ENCODE measurements at regions not wholly inside any gene's neighbourhood (a gene's known extent, or its start where the extent isn't known, plus 50 kb on each side); places are given as distances from the start of the nearest gene placed in this dataset.

DNA sequence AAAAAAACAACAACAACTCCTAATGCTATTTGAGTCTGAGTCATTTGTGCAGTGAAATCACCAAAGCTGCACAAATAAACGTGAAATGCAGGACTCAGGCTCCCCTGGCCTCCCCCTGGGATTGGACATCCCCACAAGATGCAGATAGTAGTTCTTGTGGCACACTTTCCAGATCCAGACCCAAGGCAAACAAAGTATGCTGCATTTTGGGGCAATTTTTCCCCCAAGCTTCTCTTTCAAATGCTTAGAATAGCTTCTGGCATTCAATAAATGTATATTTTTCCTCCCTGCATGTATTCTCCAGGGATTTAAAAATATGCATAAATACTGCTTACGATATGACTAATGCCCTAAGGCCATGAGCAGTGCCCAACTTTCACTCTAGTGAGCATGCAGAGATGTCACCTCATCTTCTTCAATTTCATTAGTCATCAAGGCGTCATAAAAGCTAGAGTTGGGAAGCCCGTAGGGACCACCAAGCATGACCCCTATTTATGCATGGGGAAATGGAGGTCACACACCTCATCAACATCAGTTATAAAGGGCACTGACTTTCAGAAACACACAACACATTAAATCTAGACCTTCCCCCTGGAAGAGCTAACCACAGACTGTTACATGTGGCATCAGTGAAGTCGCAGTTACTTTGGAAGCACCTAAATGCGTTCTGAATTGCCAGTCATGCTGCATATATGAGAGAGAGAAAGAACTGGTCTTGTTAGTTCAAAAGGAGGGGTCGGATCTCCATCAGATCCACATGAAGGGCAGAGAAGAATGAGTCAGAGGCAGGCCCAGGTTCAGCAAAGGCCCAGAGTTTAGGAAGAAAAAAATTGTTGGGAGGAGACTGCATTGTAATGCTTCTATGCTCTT lies 374.1 kb downstream of the LPIN1 start:
- Histone ChIP-seq H3K27ac (ENCODE audit: low read depth in 1 of 3, low read length in 2 of 3) (no peak overlapping the region), H3K4me1 (ENCODE audit: control insufficient read depth in 3 of 3, insufficient read depth in 2 of 3, low read depth in 1 of 3, low read length in 2 of 3) (no peaks in the 10 kb centered on the region), H3K9me3 (ENCODE audit: control insufficient read depth in 2 of 2, insufficient read depth in 1 of 2, low read depth in 1 of 2, low read length in 1 of 2) (no peaks in the 10 kb centered on the region), H3K27me3 (ENCODE audit: control insufficient read depth in 3 of 3, insufficient read depth in 3 of 3, low read length in 3 of 3) (no peaks in the 10 kb centered on the region), H3K36me3 (ENCODE audit: control insufficient read depth in 3 of 3, insufficient read depth in 2 of 3, low read depth in 1 of 3, low read length in 3 of 3) (no peaks in the 10 kb centered on the region), H3K4me3 (ENCODE audit: low read depth in 1 of 3, low read length in 3 of 3) (no peak overlapping the region)
- DNase-seq (no peak), FAIRE-seq (no peak)
- WGBS, 3 donors = 70 to 77% (median 75%) methylated on average over 7 of the region's 7 CpGs

GRCh38 chr2:12124790-12125189 lies 378.4 kb downstream of the LPIN1 start:
- DNase-seq (no peak), FAIRE-seq (no peak)
- H3K4me3 ChIP-seq (ENCODE audit: low read depth in 1 of 3, low read length in 3 of 3) = no peak overlapping the region
- 64 to 91% (median 90%) methylated on average over 1 of the region's 1 CpG for WGBS, 3 donors
- H3K27me3 ChIP-seq (ENCODE audit: control insufficient read depth in 3 of 3, insufficient read depth in 3 of 3, low read length in 3 of 3) = no peaks in the 10 kb centered on the region
- no peaks in the 10 kb centered on the region for H3K9me3 ChIP-seq (ENCODE audit: control insufficient read depth in 2 of 2, insufficient read depth in 1 of 2, low read depth in 1 of 2, low read length in 1 of 2)
- no peak overlapping the region for H3K27ac ChIP-seq (ENCODE audit: low read depth in 1 of 3, low read length in 2 of 3)
- no peaks in the 10 kb centered on the region for H3K4me1 ChIP-seq (ENCODE audit: control insufficient read depth in 3 of 3, insufficient read depth in 2 of 3, low read depth in 1 of 3, low read length in 2 of 3)
- H3K36me3 ChIP-seq (ENCODE audit: control insufficient read depth in 3 of 3, insufficient read depth in 2 of 3, low read depth in 1 of 3, low read length in 3 of 3) = no peaks in the 10 kb centered on the region

DNA sequence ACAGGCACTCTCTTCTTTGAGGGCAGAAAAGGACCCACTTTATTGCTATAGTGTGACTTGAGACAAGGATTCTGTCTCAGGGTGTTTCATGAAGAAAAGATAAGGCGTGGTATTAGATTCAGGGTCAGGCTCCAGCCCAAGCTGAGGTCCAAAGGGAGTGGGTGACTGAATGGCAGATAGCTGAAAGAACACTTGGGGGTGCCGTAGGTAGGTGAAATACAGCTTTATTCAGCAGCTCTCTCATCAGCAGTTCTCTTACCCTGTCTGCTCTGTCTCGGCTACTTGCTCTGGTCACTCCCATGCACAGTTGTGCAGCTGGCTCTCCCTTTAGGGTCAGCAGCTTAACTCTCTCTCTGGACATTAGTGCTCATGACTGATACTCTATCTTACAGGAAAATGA lies 379.9 kb downstream of the LPIN1 start:
- Histone ChIP-seq H3K4me3 (ENCODE audit: low read depth in 1 of 3, low read length in 3 of 3) (no peak overlapping the region), H3K9me3 (ENCODE audit: control insufficient read depth in 2 of 2, insufficient read depth in 1 of 2, low read depth in 1 of 2, low read length in 1 of 2) (no peaks in the 10 kb centered on the region), H3K27ac (ENCODE audit: low read depth in 1 of 3, low read length in 2 of 3) (no peak overlapping the region), H3K36me3 (ENCODE audit: control insufficient read depth in 3 of 3, insufficient read depth in 2 of 3, low read depth in 1 of 3, low read length in 3 of 3) (no peaks in the 10 kb centered on the region), H3K27me3 (ENCODE audit: control insufficient read depth in 3 of 3, insufficient read depth in 3 of 3, low read length in 3 of 3) (no peaks in the 10 kb centered on the region), H3K4me1 (ENCODE audit: control insufficient read depth in 3 of 3, insufficient read depth in 2 of 3, low read depth in 1 of 3, low read length in 2 of 3) (no peaks in the 10 kb centered on the region)
- no peak for DNase-seq
- 56 to 73% (median 70%) methylated on average over 3 of the region's 3 CpGs for WGBS, 3 donors
- FAIRE-seq = no peak

GRCh38 chr2:12127638-12128037 lies 381.2 kb downstream of the LPIN1 start:
- H3K27me3 ChIP-seq (ENCODE audit: control insufficient read depth in 3 of 3, insufficient read depth in 3 of 3, low read length in 3 of 3) = no peaks in the 10 kb centered on the region
- H3K9me3 ChIP-seq (ENCODE audit: control insufficient read depth in 2 of 2, insufficient read depth in 1 of 2, low read depth in 1 of 2, low read length in 1 of 2) = no peaks in the 10 kb centered on the region
- H3K27ac ChIP-seq (ENCODE audit: low read depth in 1 of 3, low read length in 2 of 3) = no peak overlapping the region
- no peaks in the 10 kb centered on the region for H3K4me1 ChIP-seq (ENCODE audit: control insufficient read depth in 3 of 3, insufficient read depth in 2 of 3, low read depth in 1 of 3, low read length in 2 of 3)
- FAIRE-seq (no peak), DNase-seq (peak in 1 of 2 donors; percentile 13)
- H3K36me3 ChIP-seq (ENCODE audit: control insufficient read depth in 3 of 3, insufficient read depth in 2 of 3, low read depth in 1 of 3, low read length in 3 of 3) = no peaks in the 10 kb centered on the region
- 57 to 66% (median 62%) methylated on average over 2 of the region's 2 CpGs for WGBS, 3 donors
- H3K4me3 ChIP-seq (ENCODE audit: low read depth in 1 of 3, low read length in 3 of 3) = no peak overlapping the region

DNA sequence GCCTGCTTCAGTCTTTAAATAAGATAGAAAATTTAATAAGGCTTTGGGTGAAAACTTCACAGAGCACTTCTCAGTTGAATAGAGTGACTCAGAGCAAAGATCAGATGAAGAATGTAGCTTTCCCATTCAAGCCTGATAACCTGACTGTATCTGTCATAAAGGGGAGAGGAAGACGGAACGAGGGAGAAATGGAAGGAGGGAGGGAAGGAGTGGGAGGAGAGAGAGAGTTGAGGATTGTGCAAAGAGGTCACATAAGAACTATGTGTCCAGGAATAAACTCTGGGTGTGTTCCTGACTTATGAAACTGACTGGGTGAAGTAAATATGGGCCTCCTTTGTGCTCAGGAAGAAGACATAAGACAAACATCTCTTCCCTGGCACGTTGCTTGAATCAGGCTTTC lies 385.5 kb downstream of the LPIN1 start:
- WGBS, 3 donors = 44 to 56% (median 47%) methylated on average over 3 of the region's 3 CpGs
- H3K4me3 ChIP-seq (ENCODE audit: low read depth in 1 of 3, low read length in 3 of 3) = no peak overlapping the region
- no peaks in the 10 kb centered on the region for H3K4me1 ChIP-seq (ENCODE audit: control insufficient read depth in 3 of 3, insufficient read depth in 2 of 3, low read depth in 1 of 3, low read length in 2 of 3)
- no peaks in the 10 kb centered on the region for H3K36me3 ChIP-seq (ENCODE audit: control insufficient read depth in 3 of 3, insufficient read depth in 2 of 3, low read depth in 1 of 3, low read length in 3 of 3)
- DNase-seq (no peak), FAIRE-seq (no peak)
- no peaks in the 10 kb centered on the region for H3K27me3 ChIP-seq (ENCODE audit: control insufficient read depth in 3 of 3, insufficient read depth in 3 of 3, low read length in 3 of 3)
- H3K27ac ChIP-seq (ENCODE audit: low read depth in 1 of 3, low read length in 2 of 3) = no peak overlapping the region
- H3K9me3 ChIP-seq (ENCODE audit: control insufficient read depth in 2 of 2, insufficient read depth in 1 of 2, low read depth in 1 of 2, low read length in 1 of 2) = no peaks in the 10 kb centered on the region

DNA sequence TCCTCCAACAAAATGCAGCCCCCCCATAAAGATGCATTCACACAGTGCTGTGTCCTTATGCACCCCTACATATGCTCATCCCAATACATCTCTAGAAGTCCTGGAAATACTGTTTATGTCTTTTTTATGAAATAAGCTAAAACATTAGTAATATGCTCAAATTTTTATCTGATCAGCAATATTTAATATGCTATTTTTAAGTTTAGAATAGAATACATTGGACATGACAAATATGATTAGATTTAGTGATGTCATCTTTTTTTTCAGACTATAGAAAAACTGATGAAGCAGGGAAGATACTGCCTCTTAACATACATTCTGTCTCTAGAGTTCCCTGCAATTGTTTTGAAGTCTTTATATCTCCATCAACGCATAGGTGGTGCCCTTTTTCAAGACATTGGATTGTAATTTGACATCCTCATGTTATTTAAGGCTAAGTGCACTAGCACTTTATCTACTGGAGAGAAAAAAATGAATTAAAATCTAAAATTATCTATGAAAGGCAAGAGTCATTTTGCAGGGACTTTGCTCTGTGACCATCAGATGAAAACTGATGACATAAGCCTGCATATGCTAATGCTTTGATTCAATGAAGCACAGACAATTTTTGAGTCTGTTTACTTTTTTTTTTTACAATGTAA lies 395.3 kb downstream of the LPIN1 start:
- H3K4me1 ChIP-seq (ENCODE audit: control insufficient read depth in 3 of 3, insufficient read depth in 2 of 3, low read depth in 1 of 3, low read length in 2 of 3) = no peaks in the 10 kb centered on the region
- H3K9me3 ChIP-seq (ENCODE audit: control insufficient read depth in 2 of 2, insufficient read depth in 1 of 2, low read depth in 1 of 2, low read length in 1 of 2) = no peaks in the 10 kb centered on the region

GRCh38 chr2:12151716-12152115 lies 405.3 kb downstream of the LPIN1 start:
- no peak overlapping the region for H3K27ac ChIP-seq (ENCODE audit: low read depth in 1 of 3, low read length in 2 of 3)
- WGBS, 3 donors = 20 to 50% (median 44%) methylated on average over 6 of the region's 6 CpGs
- H3K4me1 ChIP-seq (ENCODE audit: control insufficient read depth in 3 of 3, insufficient read depth in 2 of 3, low read depth in 1 of 3, low read length in 2 of 3) = no peaks in the 10 kb centered on the region
- DNase-seq = no peak
- H3K4me3 ChIP-seq (ENCODE audit: low read depth in 1 of 3, low read length in 3 of 3) = no peak overlapping the region
- H3K27me3 ChIP-seq (ENCODE audit: control insufficient read depth in 3 of 3, insufficient read depth in 3 of 3, low read length in 3 of 3) = no peaks in the 10 kb centered on the region
- no peak for FAIRE-seq
- no peaks in the 10 kb centered on the region for H3K9me3 ChIP-seq (ENCODE audit: control insufficient read depth in 2 of 2, insufficient read depth in 1 of 2, low read depth in 1 of 2, low read length in 1 of 2)
- no peaks in the 10 kb centered on the region for H3K36me3 ChIP-seq (ENCODE audit: control insufficient read depth in 3 of 3, insufficient read depth in 2 of 3, low read depth in 1 of 3, low read length in 3 of 3)

More for the DNA sequence above, 395.3 kb downstream of the LPIN1 start:
- no peaks in the 10 kb centered on the region for H3K36me3 ChIP-seq (ENCODE audit: control insufficient read depth in 3 of 3, insufficient read depth in 2 of 3, low read depth in 1 of 3, low read length in 3 of 3)
- H3K27ac ChIP-seq (ENCODE audit: low read depth in 1 of 3, low read length in 2 of 3) = no peak overlapping the region
- no peak for FAIRE-seq
- H3K4me3 ChIP-seq (ENCODE audit: low read depth in 1 of 3, low read length in 3 of 3) = no peak overlapping the region
- no peak for DNase-seq
- H3K27me3 ChIP-seq (ENCODE audit: control insufficient read depth in 3 of 3, insufficient read depth in 3 of 3, low read length in 3 of 3) = no peaks in the 10 kb centered on the region
- WGBS, 3 donors = 37 to 64% (median 45%) methylated on average over 1 of the region's 1 CpG

DNA sequence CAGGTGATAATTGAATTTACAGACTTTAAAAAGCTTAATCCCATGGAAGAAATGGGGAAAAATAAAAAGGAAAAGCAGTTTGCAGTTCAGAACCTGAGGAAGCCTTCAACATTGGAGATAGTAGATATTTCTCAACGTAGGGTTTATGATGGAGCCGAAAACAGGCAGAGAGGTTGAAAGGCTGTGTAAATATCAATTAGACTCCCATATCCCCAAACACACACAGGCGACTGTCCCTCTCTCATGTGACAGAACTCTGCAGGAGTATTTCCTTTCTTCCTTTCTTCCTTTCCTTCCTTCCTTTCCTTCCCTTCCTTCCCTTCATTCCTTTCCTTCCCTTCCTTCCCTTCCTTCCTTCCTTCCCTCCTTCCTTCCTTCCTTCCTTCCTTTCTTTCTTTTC lies 406.5 kb downstream of the LPIN1 start:
- H3K36me3 ChIP-seq (ENCODE audit: control insufficient read depth in 3 of 3, insufficient read depth in 2 of 3, low read depth in 1 of 3, low read length in 3 of 3) = no peaks in the 10 kb centered on the region
- DNase-seq (no peak), FAIRE-seq (no peak)
- no peak overlapping the region for H3K4me3 ChIP-seq (ENCODE audit: low read depth in 1 of 3, low read length in 3 of 3)
- 28 to 65% (median 54%) methylated on average over 3 of the region's 3 CpGs for WGBS, 3 donors
- H3K27ac ChIP-seq (ENCODE audit: low read depth in 1 of 3, low read length in 2 of 3) = no peak overlapping the region
- no peaks in the 10 kb centered on the region for H3K9me3 ChIP-seq (ENCODE audit: control insufficient read depth in 2 of 2, insufficient read depth in 1 of 2, low read depth in 1 of 2, low read length in 1 of 2)
- H3K4me1 ChIP-seq (ENCODE audit: control insufficient read depth in 3 of 3, insufficient read depth in 2 of 3, low read depth in 1 of 3, low read length in 2 of 3) = no peaks in the 10 kb centered on the region
- no peaks in the 10 kb centered on the region for H3K27me3 ChIP-seq (ENCODE audit: control insufficient read depth in 3 of 3, insufficient read depth in 3 of 3, low read length in 3 of 3)
